Breast epithelium (tissue), 3 donors: ENCODE measurements at regions not wholly inside any gene's neighbourhood (a gene's known extent, or its start where the extent isn't known, plus 50 kb on each side); places are given as distances from the start of the nearest gene placed in this dataset.

Experiments used
- CTCF ChIP-seq, 3 donors: fragments of 450-650 bp; IDR thresholded peaks; one replicate each; pipeline ENCODE4 v1.5.1; 2016 to 2017; ENCODE audit warnings: antibody characterized with exemption in 3 of 3, mild to moderate bottlenecking in 3 of 3, moderate library complexity in 3 of 3
- POLR2A ChIP-seq: fragments of 450-650 bp; IDR thresholded peaks from one replicate; pipeline ENCODE4 v1.6.1; 2016; ENCODE audit warnings: antibody characterized with exemption, mild to moderate bottlenecking, moderate library complexity

GRCh38 chr1:219404629-219405028, 208.3 kb downstream of the ZC3H11B start:
- no peak for TF ChIP-seq CTCF (IDR thresholded peaks at IDR 0.05)
- TF ChIP-seq POLR2A = no peak
